GM18505 (cell line): ENCODE measurements at regions not wholly inside any gene's neighbourhood (a gene's known extent, or its start where the extent isn't known, plus 50 kb on each side); places are given as distances from the start of the nearest gene placed in this dataset.

Source experiments
- ATAC-seq: cut with Tn5 transposase; IDR thresholded peaks from one replicate; pipeline ENCODE4 v1.9.1; 2021; ENCODE audit not compliant: unreplicated experiment
- POLR2A ChIP-seq: IDR thresholded peaks from 4 replicates; pipeline ENCODE4 v1.6.1; 2011; ENCODE audit warnings: borderline replicate concordance; ENCODE audit not compliant: insufficient read depth, insufficient read length; ENCODE audit errors: extremely low read depth

DNA sequence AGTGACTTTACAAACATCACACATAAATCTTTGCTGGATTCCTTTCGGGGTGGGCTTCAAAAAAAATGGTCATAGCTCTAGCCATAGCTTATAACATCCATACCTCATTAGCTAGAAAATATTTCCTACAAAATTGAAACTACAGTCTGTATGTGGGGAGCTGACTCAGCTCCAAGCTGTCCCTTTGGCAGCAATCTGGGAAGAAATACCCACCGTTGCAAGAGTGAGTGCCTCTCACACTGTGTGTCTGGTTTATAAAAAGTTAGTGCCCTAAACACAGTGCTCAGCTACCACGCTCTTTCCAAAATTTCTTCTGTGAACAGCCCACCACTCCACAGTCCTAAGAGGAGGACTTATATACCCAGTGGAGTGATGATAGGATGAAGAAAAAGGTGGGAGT is 170.1 kb downstream of the RBM43 start:
- TF ChIP-seq POLR2A = no peak
- no peak for ATAC-seq

DNA sequence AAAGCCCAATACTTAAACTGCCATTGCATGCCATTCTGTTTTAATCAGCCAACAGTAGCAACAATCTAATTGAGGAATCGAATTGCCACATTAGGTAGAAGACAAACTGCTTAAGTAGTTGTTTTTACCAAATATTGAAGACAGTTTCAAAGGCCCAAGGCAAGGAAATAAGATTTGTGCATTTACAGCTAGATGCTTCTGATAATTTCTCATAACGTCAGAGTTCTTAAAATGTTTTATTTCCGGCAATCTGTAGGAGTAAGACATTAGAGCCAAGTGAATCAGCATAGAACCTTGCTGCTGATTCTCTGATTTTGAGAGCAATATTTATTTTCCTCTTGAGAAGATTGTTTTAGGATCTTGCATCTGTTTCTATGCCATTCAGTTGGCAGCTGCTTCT is 174.3 kb downstream of the RBM43 start:
- ATAC-seq = no peak
- TF ChIP-seq POLR2A = no peak

DNA sequence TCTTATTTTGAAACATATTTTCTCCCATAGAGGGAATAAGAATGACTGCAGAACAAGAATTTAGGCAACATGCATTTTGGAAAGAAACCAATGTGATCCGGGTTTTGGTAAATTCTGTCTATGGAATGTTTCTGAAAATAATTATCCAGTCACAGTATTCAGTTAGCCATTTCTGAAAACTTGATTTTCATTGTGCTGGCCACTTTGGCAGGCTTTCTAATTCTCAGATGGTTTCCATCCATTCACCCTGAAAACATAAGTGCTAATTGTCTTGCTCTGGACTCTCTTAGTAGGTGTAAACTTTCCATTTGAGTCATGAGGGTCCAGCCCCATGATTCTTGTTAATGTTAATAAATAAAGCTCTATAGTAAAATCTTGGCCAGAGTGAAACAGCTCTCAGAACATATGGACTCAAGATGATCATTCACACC is 176.5 kb downstream of the RBM43 start:
- ATAC-seq = no peak
- no peak for TF ChIP-seq POLR2A

DNA sequence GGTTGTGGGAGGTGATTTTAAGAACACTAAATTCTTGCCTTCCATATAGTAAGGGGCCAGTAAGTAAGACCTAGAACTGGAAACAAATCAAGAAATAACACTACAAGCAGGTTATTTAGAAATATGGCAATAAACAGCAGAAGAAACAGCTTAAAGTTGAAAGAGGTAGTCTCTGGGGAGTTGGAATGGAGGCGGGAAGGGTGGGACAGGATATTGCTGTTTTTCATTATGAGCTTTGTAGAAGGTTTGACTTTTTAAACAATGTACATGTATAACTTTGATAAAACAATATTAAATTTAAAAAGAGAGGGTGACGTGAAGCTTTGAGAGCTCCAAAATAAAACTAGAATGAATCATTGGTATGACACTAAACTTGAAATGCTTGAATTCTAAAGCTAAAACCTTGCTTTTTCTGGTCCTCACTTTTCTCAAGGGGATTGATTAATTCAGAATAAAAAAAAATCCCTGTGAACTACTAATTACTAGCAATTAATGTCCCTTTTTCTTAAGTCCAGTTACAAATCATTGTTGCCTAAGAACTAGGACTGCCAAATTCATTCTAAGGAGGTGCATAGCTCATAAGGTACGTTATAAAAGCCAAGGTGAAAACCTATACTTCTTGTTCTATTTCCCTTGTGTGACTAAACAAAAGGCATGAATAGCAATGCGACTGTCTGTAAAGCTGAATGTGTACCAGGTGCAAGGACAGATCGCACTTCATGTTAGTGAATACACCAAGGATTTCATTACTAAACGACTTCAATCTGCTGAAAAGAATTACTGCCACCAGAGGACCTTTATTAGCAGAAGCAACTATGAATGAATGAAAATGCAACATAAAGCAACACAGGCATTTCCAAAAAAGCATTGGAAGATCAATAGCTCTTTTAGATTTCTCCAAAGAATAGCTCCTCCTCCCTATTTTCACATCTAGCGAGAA is 177.5 kb downstream of the RBM43 start:
- no peak for ATAC-seq
- TF ChIP-seq POLR2A = no peak

DNA sequence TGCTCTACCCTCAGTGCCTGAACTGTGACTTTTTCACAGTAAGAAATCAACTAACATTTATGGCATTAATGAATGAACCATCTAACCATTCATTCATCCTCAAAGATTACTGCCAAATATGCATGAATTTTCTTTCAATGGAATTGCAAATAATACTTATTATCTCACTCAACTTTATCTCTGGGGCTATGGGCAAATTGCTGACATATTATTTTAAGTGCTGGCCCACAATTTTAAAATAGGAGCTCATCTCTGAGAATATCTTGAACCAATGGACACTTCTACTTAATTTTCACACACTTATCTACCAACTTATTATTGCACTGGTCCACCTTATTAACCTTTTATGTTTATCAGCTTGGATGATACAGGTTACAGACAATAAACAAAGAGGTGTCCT is 182.8 kb downstream of the RBM43 start:
- no peak for TF ChIP-seq POLR2A
- ATAC-seq = no peak

DNA sequence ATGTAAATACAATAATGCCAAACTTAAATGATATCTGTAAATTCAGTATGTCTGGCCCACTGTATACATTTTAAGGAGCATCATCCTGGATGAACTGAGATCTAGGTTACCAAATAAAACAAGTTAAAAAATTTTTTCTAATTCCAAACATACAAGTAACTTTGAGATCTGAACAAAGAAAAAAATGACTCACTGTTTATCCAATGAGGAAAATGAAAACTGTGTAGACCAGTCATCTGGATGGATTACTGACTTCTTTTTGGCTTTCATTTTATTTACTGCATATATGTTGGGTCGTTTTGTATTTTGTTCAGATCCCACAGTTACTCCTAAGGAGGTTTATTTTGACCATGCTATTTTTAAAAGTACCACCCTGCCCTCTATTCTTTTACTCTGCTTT is 189.8 kb downstream of the RBM43 start:
- TF ChIP-seq POLR2A = no peak
- ATAC-seq = no peak

DNA sequence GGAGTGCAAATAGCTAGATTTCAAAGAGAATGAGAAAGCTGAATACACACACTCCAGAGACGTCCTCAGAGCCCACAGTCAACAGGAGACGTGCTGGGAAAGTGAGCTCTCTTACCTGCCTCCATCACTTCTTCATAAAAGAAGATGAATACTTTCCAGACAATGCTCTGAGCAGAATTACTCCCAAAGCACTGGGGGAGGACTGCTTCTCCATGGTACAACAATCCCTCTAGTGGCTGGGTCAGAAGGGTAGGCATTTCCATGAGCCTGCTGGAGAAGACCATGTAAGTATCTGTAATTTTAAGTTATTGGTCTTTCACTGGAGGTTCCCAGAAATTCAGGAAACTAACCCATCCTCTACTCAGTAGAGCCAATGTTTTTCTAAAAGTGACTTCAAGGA is 190.3 kb downstream of the RBM43 start:
- no peak for ATAC-seq
- no peak for TF ChIP-seq POLR2A

DNA sequence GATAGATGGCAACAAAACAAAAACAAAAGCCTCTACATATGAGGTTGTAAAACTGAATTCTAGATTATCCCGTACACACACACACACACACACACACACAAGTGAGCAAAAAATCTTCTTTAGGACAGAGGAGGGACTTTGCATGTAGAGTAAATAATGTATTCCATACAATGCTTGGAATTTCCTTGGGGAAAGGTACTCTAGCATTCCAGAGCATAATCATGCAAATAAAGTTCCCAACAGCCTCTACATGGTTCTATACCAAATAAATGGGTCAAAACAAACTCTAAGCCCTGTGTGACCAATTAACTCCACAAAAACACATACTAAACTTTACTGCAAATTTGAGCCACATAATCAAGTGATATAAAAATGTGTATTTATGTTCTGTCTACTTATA is 191.4 kb downstream of the RBM43 start:
- no peak for ATAC-seq
- no peak for TF ChIP-seq POLR2A

DNA sequence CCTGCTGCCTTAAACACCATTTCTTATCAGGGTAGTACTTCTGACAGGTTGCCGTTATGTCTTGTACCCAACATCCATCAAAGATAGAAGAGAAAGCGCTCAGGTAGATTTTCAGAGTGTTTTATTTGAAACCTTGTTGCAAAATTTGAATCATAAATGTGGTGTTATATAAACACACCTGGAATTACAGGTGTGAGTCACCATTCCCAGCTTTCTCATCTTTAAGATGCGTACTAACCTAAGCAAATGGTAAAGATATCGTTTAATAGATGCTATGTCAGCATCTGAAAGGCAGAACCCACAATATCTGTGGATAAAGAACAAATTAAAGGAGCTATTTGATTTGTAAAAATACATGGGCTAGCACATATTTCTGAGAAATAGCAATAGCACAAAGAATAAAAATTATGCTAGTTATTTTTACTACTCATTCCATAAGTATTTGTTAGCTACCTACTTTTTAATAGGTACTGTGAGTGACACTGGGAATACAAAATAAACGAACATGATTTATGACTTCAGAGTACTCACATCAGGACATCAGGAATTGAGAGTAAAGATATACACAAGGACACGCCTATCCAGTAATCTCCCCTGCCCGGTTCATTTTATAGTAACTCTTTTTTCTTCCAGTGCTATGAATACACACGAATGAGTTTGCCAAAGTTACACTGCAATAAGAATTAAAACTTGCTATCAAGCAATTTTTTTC is 193.8 kb downstream of the RBM43 start:
- no peak for TF ChIP-seq POLR2A
- ATAC-seq = no peak

DNA sequence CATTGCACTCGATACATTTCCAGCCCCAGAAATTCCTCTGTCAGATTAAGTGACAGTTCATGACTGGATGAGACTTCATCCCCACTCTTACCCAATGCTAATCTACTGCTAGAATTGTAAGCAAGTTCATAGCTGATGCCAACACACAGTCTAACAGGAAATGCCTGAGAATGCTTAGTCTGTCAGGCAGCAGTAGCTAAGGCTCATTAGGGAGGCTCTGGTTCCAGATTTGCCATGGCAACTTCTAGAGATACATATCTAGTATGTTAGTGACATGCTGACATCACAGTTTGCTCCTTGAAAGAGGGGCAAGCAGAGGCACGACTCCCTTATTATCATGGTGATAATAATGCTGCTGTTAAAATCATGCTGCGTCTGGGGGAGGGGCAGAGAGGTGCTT is 198.4 kb downstream of the RBM43 start:
- TF ChIP-seq POLR2A = no peak
- ATAC-seq = no peak

DNA sequence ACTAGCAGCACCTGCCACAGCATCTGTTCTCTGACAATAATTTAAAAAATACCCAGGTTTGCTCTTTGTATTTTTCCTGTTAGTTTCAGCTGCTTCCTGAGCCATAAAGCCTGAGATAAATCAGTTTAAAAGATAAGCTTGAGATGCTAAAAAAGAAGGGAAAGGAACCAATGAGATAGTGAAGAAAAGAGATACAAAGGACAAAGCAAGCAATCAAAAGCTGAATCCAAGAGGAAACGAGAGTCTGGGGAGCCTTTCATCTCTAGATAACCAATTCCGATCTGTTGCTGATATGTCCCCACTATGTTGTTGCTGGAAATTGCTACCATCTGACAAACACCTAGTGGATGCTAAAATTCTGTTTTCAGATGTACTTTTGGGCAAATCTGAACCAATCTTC is 201.4 kb downstream of the RBM43 start:
- TF ChIP-seq POLR2A = no peak
- ATAC-seq = no peak

DNA sequence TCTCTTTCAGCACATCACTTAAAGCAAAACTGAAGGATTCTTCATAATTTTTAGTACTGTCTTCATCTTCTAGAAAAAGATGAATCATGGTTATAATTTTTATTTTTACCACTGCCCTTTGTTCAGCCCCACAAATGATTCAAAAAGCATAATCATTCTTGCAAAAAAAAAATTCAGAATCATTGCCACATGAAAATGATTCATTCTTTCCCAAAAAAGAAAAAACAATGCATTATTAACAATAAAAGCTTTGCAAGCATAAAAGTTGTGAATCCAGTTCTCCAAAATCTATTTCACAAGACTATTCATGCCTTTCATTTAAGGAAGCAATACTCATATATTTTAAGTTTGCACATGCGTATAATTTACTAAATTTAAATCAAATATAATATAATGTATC is 204.8 kb downstream of the RBM43 start:
- TF ChIP-seq POLR2A = no peak
- no peak for ATAC-seq

DNA sequence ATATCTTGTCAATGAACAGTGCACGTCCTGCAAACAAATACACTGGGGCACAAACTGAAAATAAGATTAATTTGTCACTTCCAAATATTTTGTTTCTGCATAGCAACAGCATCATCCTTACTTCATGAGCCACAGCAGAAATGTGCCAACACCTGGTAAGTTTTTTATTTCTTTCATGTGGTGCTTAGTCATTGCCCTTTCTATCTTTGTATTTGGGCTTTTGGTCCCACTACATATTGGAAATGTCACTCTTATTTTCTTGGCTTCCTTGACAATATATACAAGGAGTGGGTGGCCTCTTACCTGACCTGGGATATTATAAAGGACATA is 208.0 kb downstream of the RBM43 start:
- no peak for TF ChIP-seq POLR2A
- no peak for ATAC-seq
